ENCODE measurements at regions not wholly inside any gene's neighbourhood (a gene's known extent, or its start where the extent isn't known, plus 50 kb on each side); places are given as distances from the start of the nearest gene placed in this dataset.

- H3K4me2 ChIP-seq: no peak overlapping the region
- H3K79me2 ChIP-seq (ENCODE audit: low read depth): no peaks in the 10 kb centered on the region
- CTCF ChIA-PET: no interaction called here
- no peaks in the 10 kb centered on the region for H3K9me2 ChIP-seq (ENCODE audit: insufficient read depth)
- H3K36me3 ChIP-seq (ENCODE audit: low read depth): no peaks in the 10 kb centered on the region
- no peak for DNase-seq
- H3K4me3 ChIP-seq: no peak overlapping the region
- no peaks in the 10 kb centered on the region for H3K27me3 ChIP-seq (ENCODE audit: insufficient read depth, low read depth)
- POLR2A ChIA-PET (ENCODE audit: unreplicated experiment): no interaction called here
- BruUV-seq (replicated peaks): no TSS peak
- no peaks in the 10 kb centered on the region for H4K20me1 ChIP-seq (ENCODE audit: insufficient read depth)
- no peak overlapping the region for H2AFZ ChIP-seq
- H3K4me1 ChIP-seq (replicated peaks; ENCODE audit: insufficient read depth): no peaks in the 10 kb centered on the region
- no peaks in the 10 kb centered on the region for H3F3A ChIP-seq (ENCODE audit: insufficient read depth, low read depth)
- H3K9me3 ChIP-seq (ENCODE audit: insufficient read depth, low read depth): no peaks in the 10 kb centered on the region
- TF ChIP-seq, protein P1, sequence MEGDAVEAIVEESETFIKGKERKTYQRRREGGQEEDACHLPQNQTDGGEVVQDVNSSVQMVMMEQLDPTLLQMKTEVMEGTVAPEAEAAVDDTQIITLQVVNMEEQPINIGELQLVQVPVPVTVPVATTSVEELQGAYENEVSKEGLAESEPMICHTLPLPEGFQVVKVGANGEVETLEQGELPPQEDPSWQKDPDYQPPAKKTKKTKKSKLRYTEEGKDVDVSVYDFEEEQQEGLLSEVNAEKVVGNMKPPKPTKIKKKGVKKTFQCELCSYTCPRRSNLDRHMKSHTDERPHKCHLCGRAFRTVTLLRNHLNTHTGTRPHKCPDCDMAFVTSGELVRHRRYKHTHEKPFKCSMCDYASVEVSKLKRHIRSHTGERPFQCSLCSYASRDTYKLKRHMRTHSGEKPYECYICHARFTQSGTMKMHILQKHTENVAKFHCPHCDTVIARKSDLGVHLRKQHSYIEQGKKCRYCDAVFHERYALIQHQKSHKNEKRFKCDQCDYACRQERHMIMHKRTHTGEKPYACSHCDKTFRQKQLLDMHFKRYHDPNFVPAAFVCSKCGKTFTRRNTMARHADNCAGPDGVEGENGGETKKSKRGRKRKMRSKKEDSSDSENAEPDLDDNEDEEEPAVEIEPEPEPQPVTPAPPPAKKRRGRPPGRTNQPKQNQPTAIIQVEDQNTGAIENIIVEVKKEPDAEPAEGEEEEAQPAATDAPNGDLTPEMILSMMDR (conservative IDR thresholded peaks at IDR 0.05): no peak
- TF ChIP-seq EZH2 (IDR thresholded peaks at IDR 0.05; ENCODE audit: low read depth): no peak
- no peak overlapping the region for H3K27ac ChIP-seq
- intact Hi-C loops (cut with micrococcal nuclease; ENCODE audit: unreplicated experiment): no loop called here
Observed at GRCh38 chr7:10075866-10076265, 897.8 kb upstream of the PHF14 start.

DNA sequence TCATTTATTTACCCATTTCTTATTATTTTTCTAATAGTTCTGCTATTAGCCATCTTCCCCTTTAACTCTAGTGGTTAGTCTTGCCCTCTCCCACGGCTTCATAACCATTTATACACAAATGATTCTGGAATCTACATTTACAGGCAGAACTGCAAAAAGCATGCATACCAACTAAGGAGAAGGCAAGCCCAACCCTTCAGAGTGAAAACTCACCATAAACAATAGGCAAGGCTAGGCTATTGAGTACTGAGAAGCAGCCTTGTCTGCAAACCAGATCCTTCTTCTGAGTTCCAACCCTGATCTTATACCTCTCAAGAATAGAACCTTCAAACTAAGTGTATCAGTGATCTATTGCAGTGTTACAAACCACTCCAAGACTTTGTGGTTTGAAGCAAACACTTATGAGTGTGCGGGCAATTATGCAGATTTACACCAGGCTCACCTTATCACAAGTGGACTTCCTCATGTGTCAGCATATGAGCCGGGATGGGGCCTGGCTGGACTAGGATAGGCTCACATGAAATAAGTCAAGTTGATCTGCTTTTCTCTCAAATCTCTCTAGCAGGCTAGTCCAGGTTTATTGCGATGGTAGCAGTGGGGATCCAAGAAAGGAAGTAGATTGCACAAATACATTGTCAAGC is 896.9 kb upstream of the PHF14 start:
- Histone ChIP-seq H3K4me1 (replicated peaks; ENCODE audit: insufficient read depth) (no peaks in the 10 kb centered on the region), H2AFZ (no peak overlapping the region), H3K4me2 (no peak overlapping the region), H3K79me2 (ENCODE audit: low read depth) (no peaks in the 10 kb centered on the region), H3K36me3 (ENCODE audit: low read depth) (no peaks in the 10 kb centered on the region), H3K9me2 (ENCODE audit: insufficient read depth) (no peaks in the 10 kb centered on the region), H3F3A (ENCODE audit: insufficient read depth, low read depth) (no peaks in the 10 kb centered on the region), H3K27me3 (ENCODE audit: insufficient read depth, low read depth) (no peaks in the 10 kb centered on the region), H3K4me3 (no peak overlapping the region), H3K9me3 (ENCODE audit: insufficient read depth, low read depth) (no peaks in the 10 kb centered on the region), H4K20me1 (ENCODE audit: insufficient read depth) (no peaks in the 10 kb centered on the region), H3K27ac (no peak overlapping the region)
- intact Hi-C loops (cut with micrococcal nuclease; ENCODE audit: unreplicated experiment): no loop called here
- BruUV-seq (replicated peaks): no TSS peak
- DNase-seq: no peak
- TF ChIP-seq EZH2 (IDR thresholded peaks at IDR 0.05; ENCODE audit: low read depth): no peak
- TF ChIP-seq, protein P1 (conservative IDR thresholded peaks at IDR 0.05): no peak
- CTCF ChIA-PET: no interaction called here
- POLR2A ChIA-PET (ENCODE audit: unreplicated experiment): no interaction called here

GRCh38 chr7:10079572-10079971 is 894.1 kb upstream of the PHF14 start:
- BruUV-seq (replicated peaks): no TSS peak
- Histone ChIP-seq H3K36me3 (ENCODE audit: low read depth) (no peaks in the 10 kb centered on the region), H3K9me2 (ENCODE audit: insufficient read depth) (no peaks in the 10 kb centered on the region), H3K27ac (no peak overlapping the region), H3K4me2 (no peak overlapping the region), H3K79me2 (ENCODE audit: low read depth) (no peaks in the 10 kb centered on the region), H4K20me1 (ENCODE audit: insufficient read depth) (no peaks in the 10 kb centered on the region), H3F3A (ENCODE audit: insufficient read depth, low read depth) (no peaks in the 10 kb centered on the region), H3K9me3 (ENCODE audit: insufficient read depth, low read depth) (no peaks in the 10 kb centered on the region), H2AFZ (no peak overlapping the region), H3K4me3 (no peak overlapping the region), H3K27me3 (ENCODE audit: insufficient read depth, low read depth) (no peaks in the 10 kb centered on the region), H3K4me1 (replicated peaks; ENCODE audit: insufficient read depth) (no peaks in the 10 kb centered on the region)
- no peak for TF ChIP-seq EZH2 (IDR thresholded peaks at IDR 0.05; ENCODE audit: low read depth)
- TF ChIP-seq, protein P1 (conservative IDR thresholded peaks at IDR 0.05): no peak
- POLR2A ChIA-PET (ENCODE audit: unreplicated experiment): no interaction called here
- intact Hi-C loops (cut with micrococcal nuclease; ENCODE audit: unreplicated experiment): no loop called here
- CTCF ChIA-PET: no interaction called here
- no peak for DNase-seq
